ENCODE measurements at regions not wholly inside any gene's neighbourhood (a gene's known extent, or its start where the extent isn't known, plus 50 kb on each side); places are given as distances from the start of the nearest gene placed in this dataset.

DNA sequence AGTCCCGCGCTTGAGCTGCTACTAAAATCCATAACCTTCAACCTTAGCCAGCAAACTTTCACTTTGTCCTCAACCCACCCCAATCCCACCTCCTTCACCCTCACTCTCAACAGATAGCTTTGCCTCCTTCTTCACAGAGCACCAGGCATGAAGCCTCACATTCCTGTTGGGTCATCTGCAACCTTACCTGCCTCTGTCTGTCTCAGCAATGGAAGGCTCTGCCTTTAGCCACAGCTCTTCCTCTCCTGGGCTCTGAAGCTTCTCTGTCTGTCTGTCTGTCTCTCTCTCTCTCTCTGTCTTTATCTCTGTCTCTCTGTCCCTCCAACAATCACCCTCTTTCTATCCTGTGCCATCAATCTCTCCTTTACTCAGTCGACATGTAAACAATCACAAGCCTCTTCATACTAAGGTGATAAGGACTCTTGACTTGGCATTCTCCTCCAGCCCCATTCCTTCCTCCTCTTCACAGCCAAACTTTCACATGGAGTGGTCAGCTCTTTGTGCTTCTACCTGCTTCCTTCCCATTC lies 220.8 kb downstream of the SPTSSA start:
- DNase-seq (ENCODE audit: low spot score): no peak

DNA sequence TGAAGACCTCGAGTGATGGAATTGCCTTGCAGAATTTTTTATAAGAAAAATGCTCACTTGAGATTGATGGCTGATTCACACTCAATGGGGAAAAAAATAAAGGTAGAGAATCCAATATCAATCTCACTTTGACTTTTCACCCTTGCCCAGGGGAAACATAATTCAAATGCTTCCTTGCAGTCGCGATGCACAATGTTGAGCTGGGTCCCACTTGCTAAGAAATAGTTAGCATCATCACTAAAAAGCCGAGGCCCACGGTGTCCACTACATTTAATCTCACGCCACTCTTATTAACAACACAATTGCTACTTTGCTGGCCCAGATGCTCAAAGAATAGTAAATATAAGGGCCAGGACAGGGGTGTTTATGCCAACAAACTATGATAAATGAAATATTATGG lies 223.4 kb downstream of the SPTSSA start:
- DNase-seq (ENCODE audit: low spot score): no peak

DNA sequence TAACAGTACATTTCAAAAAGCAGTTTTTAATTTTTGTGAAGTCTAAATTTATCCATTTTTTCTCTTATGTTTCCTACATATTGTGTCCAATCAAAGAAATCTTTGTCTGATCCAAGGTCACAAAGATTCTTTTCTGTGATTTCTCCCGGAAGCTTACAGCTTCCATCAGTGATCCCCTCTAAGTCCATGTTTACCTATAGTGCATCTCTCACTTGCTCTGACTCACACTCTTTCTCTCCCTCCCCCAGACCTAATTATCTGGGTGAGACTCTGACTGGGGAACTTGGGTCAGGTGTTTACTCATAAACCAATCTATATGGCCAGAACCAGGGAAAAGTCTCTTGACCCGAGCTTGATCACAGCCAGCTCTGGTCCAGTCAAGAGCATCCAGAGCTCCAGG lies 224.4 kb downstream of the SPTSSA start:
- no peak for DNase-seq (ENCODE audit: low spot score)

DNA sequence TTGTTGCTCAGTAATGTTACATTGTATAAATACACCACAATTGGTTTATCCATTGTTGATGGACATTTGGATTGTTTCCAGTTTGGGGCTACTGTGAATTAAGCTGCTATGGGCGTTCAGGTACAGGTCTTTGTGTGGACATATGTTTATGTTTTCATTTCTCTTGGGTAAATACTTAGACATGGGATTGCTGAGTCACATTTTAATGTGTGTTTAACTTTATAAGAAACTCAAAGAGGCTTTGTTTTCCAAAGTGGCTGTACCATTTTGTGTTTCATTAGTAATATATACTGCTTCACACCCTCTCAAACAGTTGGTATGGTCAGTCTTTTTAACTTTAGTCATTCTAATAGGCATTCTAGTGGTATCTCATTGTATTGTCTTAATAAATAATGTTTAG lies 225.0 kb downstream of the SPTSSA start:
- no peak for DNase-seq (ENCODE audit: low spot score)

DNA sequence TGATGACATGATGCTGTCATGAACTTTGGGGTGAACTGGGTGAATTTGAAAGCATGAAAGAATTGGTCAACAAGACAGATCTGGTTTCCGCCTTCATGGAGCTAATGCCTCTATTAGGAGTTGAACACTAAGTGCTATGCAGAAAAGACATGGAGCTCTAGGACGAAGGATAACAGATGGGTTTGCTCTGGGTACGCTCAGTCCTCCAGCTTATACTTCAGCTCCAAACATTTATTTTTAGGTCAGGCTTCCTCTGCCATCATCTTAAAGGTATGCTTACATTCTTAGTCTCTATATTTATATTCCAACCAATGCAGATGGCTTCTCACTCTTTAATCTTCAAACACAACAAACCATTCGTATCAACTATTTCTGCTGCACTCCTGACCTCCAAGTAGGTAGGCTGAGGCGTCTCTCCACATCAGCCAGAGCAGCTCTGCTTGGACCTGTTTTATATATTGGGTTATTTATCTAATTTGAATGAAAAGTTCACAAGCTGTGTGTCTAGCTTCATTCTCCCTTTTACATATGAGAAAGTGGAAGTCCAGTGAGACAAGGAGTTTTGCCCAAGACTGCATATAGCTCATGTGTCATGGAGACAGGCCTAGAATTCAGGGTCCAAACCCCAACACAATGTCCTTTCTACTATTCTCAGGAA lies 226.3 kb downstream of the SPTSSA start:
- DNase-seq (ENCODE audit: low spot score): no peak

DNA sequence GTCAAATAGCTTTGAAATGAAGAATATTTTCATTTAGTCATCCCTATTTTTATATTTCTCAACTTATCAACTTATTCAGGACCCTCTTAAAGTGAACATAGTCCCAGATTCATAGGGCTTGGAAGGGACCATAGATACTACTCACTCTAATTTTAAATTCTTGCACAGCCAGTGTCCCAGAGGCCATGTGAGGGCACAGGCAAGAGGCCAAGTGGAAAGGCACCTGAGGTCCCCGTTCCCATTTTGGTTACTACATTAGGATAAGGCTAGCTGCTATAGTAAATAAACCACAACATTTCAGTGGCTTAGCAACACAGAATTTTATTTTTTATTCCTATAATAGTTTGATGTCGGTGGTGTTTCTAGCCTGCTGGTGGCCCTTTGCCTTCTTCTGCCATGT lies 227.8 kb downstream of the SPTSSA start:
- DNase-seq (ENCODE audit: low spot score): no peak

DNA sequence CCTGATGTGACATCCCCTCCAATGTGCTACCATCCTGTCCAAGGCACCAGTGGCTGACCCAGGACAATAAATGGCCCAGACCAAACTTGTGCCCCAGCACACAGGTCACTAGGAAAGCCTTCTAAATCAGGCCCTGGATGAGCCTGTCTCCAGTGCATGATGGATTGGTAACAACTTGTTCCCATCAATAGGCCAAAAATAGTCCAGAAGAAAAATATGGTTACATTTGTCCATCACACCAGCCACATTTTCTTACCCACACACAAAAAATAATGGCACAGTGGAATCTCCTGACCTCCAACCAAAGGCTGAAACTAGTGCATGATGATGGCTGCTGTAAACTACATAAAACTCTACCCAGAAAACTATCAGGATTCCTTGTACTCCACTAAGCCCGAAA lies 228.4 kb downstream of the SPTSSA start:
- no peak for DNase-seq (ENCODE audit: low spot score)

DNA sequence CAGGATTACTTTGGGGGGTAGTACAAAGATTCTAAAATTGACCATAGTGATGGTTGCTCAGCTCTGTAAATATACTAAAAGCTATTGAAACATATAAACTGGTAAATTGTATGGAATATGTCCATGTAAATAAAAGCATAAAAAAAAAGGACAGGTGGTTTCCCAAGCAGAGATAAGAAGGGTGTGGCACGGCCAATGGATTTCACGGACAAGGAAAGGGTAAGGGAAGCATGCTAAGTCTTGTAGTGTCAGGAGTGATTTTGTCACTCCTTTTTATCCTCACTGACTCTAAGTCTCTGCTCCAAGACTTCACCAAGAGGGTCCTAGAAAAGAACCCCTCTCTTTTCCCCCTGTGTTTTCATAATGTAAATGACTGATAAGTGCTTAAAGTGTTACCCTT lies 229.2 kb downstream of the SPTSSA start:
- DNase-seq (ENCODE audit: low spot score): no peak

DNA sequence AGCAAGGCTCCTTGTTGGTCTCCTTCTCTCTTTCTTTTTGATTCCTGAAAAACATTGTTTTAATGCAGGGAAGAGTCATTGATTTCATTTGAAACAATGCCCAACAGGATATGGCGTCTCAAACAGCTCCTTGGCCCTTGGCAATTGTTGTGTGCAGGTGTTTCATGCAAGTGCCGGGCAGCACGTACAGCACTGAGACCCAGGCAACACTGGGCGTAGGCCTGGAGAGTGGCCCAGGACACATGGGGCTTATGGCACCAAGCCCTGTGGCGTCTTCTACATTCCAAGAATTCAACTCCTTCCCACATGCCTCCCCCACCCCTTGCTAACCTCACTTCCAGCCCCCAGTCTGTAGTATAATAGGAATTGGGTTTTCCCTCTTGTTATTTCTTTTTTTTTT lies 230.4 kb downstream of the SPTSSA start:
- DNase-seq (ENCODE audit: low spot score): no peak

DNA sequence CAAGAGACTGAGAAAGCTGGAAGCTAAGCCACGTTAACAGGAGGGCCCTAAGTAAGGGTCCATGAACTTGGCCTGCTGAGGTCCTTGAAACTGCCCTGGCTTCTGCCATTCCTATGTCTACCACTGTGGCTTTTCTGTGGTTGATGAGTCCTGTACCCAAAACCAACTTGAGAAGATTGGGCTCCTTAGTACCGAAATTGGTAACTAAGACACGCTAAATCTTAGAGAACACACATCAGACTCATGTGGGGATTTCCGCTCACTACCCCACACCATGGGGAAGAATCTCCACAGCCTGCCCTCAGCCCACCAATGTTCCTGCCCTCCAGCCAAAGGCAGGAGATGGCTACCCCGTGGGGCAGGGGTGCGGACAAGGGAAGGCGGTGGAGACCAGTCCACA lies 232.9 kb downstream of the SPTSSA start:
- no peak for DNase-seq (ENCODE audit: low spot score)

DNA sequence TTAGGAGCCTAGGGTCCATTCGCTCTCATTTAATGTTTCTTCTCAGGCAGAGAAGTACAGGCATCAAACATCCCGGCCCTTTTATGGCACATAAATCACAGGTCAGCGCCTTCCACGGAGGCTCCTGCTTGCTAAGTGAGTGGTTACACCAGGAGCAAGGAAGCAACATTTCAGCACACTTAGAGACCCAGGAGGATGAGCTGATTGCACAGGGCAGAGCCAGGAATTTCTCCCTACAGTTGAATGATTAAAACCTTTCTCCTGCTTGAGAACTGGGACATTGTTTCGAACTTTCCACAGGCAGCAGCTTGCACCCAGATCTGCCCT lies 233.4 kb downstream of the SPTSSA start:
- no peak for DNase-seq (ENCODE audit: low spot score)

DNA sequence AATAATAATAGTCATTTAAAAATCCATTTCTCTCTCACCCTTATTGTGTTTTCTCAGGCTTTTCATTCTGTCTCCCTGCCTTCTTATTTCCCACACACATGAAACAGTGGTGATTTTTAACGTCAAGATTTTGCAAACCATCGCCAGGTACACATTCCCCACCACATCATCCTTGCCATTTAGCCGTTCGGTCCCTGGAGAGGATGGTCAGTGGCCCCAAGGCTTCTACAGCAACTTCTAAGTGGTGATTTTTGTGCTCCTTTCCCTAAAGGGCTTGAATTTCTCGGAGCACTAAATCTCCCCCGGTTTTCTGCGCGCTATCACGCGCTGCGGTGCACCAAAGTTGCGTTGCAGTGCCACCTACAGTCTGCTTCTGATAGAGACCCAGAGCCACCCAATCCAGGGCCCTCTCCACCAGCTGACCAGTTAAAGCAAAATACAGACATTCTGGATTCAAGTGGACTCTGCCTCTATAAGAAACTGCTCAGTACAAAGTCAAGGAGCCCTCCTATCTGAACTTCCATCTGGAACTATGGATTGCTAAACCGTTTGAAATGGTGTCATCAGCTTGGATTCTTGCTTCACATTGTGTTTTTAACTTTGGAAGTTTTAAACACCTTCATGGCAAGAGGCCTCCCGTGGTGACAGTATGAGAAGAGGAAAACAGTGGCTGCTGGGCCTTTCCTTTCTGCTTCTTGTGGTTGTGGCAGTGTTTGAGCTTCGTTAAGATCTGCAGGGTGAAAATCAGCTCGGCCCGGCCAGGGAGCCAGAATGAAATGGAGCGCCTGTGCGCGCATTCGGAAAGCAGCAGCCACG lies 234.0 kb downstream of the SPTSSA start:
- DNase-seq (ENCODE audit: low spot score): peak; percentile 65

DNA sequence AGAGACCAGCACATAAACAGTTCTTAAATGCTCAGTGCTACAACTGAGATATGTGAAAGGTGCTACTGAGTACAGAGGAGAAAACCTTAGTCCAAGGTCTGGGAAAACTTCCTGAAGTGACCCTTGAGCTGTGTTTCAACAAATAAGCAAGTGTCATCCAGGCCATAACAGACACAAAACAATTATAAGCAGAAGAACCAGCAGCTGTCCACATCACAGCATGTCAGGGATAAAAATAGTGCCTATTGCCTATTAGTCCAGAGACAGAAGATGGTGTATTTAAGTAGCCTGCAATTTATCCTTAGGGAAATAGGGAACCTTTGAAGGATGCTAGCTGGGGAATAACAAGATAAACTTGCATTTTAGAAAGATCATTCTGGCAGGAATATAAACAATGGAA lies 237.8 kb downstream of the SPTSSA start:
- DNase-seq (ENCODE audit: low spot score): no peak

DNA sequence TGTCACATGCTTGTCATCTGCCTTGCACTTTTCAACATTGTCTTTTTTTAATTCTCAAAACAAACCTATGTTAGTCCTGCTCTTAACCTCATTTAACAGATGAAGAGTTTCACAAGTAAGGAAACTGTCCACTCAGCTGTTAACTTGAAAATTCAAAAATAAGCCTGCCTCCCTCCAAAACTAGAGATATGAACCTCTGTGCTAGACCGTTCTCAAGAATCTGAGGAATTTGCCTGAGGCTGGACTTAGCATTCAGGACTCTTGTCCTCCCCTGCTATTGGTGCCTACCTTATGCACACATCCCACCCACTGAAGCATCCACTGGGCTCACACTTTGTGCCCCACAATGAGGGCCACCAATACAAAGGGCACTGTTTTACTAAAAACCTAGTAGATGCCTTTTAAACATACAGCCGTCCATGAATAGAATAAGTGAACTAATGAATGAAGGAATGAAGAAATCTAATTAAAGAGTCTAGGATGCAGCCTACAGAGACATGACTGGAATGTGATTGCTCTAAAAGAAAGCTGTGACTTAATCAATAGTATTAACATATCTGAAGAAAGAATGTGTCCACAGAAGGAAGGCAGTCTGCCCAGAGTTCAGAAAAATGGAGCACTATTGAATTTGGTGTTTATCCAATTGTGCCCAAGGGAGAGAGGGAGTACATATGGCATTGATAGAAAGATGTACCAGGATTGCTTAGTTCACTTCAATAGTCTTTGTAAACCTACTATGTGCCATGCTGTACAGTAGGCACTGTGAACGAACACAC lies 238.5 kb downstream of the SPTSSA start:
- no peak for DNase-seq (ENCODE audit: low spot score)

DNA sequence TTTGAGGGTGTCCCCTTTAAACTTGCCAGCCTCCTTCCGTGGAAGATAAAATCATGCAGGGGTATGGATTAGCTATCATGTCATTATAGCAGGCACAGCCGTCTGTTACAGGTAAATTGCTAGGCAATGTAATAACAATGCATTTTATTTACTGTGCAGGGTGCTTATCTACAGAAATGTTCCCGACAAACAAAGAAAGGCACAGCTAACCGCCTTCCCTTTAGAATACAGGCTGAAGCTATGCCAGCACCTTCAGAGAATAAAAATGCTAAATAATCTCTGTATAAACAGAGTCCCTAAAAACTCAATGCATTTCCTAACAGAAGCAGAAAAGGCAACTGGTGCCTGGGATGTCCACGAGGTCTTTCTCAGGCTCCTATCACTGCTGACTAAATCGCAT lies 239.2 kb downstream of the SPTSSA start:
- no peak for DNase-seq (ENCODE audit: low spot score)

DNA sequence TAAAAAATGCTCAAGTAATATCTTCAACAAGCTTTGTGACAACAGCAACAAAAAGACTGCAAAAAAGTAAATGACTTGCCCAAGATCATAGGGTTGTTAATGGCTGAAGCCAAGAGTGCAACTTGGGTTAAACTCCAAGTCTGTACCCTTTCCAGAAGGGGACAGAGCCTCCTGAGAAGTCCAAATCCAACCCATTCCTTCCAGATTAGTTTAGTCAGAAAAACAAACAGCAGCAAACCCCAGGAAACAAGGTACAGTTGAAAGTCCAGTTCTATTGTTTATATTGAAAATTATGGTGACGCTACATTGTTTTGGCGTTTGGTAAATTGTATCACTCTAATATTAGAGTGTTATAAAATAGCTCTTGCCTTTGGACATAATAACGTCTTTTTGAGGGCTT lies 239.9 kb downstream of the SPTSSA start:
- DNase-seq (ENCODE audit: low spot score): no peak

DNA sequence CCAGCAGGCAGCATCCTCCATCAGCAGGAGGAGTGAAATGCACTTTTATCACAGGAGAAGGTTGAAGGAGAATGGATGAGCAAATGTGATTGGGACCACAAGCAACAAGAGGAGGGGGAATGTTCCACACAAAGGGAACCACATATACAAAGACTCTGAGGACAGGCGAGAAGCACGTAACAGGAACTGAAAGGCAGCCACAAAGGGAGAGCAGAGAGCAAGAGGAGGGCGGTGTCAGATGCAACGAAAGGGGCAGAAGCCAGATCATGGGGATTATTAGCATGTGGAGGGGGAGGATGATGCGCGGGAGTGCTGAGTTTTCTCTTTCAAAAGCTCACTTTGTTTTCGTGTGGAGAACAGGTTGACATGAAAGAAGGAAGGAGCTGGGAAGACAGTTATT lies 241.1 kb downstream of the SPTSSA start:
- DNase-seq (ENCODE audit: low spot score): no peak

DNA sequence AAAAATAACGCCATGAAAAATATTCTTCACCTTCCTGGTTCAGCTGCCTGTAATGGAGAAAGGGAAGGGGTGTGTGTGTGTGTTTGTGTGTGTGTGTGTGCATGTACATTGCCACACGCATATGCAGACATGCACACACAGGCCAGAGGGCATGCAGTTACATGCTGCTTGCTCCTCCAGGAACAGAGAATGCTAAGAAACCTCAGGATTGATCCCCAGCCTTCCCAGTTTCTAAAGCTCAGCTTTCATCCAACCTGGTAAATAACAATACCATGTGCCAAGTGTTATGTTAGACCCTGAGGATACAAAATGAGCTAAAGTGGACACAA lies 241.7 kb downstream of the SPTSSA start:
- no peak for DNase-seq (ENCODE audit: low spot score)

DNA sequence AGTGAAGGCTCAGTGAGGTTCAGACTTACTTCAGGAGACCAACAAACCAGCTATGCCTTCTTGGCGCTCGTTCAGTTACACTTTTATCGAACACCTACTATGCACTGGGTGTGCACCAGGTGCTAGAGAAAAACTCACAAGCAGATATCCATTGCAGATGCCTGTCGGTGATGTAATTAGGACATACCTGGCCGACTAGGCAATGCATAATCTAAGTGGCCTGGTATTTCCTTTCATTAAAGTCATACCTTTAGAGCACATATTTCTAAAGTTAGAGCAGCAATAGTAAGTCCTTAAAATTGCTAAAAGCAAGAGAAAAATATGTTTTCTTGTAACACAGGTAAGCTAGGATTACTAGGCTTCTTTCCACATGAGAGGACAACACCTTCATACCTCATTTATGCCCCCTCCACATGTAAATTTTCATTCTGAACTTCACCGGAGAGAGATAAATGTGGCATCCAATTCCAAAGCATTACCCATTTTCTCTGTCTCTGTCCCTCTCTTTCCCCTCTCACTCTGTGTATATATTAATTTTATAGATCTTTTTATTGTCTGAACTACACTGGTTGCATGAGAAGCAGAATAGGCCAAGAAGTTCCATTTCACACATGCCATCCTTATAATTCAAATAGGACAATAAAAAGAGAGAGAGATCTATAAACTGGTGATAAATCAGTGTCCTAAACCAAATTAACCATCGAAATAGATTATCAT lies 242.2 kb downstream of the SPTSSA start:
- DNase-seq (ENCODE audit: low spot score): no peak

DNA sequence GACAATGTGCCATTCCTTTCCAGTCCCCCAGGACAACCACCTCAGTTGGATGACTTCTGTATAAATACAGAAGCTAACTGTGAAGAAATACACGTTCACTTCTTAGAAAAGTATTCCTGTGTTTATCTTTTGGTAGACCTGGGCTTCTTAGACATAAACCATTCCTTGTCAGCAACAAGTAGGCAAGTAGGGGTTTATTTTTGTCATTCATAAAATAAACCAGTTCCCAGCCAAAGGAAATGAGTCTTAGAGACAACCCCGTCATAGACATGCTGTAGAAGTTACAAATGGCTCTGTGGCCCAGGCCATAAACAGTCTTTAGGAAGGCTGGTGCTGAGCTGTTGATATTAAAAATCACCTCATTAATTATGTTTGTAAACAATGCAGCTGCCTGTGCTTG lies 243.2 kb downstream of the SPTSSA start:
- no peak for DNase-seq (ENCODE audit: low spot score)

DNA sequence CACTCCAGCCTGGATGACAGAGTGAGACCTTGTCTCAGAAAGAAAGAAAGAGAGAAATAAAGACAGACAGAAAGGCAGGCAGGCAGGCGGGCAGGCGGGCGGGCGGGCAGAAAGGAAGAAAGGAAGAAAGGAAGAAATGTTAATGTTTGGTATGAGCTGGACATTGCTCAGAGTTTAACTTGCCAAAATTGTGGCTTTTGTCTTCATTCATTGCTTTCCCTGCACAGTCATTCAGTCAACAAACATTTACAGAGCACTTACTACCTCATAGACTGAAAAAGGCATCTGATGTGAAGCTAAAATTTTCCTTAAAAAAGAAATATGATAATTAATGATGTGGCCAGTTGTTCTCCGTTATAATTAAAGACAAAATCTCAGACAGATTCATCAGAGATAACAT lies 247.1 kb downstream of the SPTSSA start:
- no peak for DNase-seq (ENCODE audit: low spot score)

DNA sequence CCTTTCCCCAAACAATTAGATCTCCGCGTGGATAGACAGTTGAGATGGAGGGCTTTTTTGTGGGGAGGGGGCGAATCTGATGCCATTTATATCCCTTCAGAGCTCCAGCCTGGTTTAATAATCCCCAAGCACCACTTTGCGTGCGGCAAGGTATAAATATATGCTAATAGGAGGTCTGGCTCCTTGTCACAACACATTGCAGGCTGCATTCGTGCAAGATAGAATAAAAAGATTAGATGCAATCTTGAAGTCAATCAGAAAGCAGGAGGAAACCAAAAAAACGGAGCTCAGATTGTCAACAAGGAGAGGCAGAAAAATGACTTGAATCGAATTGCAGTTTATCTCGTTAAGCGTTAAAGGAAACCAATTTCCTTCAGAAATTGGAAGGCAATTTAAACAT lies 248.7 kb downstream of the SPTSSA start:
- no peak for DNase-seq (ENCODE audit: low spot score)

Measured in hepatic stellate cell (primary cell).